ENCODE measurements at regions not wholly inside any gene's neighbourhood (a gene's known extent, or its start where the extent isn't known, plus 50 kb on each side); places are given as distances from the start of the nearest gene placed in this dataset.

- DNase-seq, result no peak
These were observed 489.7 kb upstream of the CELF2 start for GRCh38 chr10:10527861-10528562.

- DNase-seq, result no peak
These were observed 489.1 kb upstream of the CELF2 start for GRCh38 chr10:10528563-10528910.

- DNase-seq, result no peak
These were observed 487.4 kb upstream of the CELF2 start for GRCh38 chr10:10530313-10530712.

- no peak for DNase-seq
These were observed 485.4 kb upstream of the CELF2 start for GRCh38 chr10:10532236-10532635.

GRCh38 chr10:10532826-10533225 lies 484.8 kb upstream of the CELF2 start:
- DNase-seq, result no peak

GRCh38 chr10:10533437-10533836 lies 484.2 kb upstream of the CELF2 start:
- no peak for DNase-seq

- no peak for DNase-seq
These were observed 479.3 kb upstream of the CELF2 start for GRCh38 chr10:10538326-10538725.

- no peak for DNase-seq
These were observed 477.3 kb upstream of the CELF2 start for GRCh38 chr10:10540398-10540797.

GRCh38 chr10:10542477-10542876 lies 475.2 kb upstream of the CELF2 start:
- no peak for DNase-seq

- DNase-seq, result no peak
These were observed 472.8 kb upstream of the CELF2 start for GRCh38 chr10:10544890-10545289.

GRCh38 chr10:10545771-10546170 lies 471.9 kb upstream of the CELF2 start:
- DNase-seq, result peak in 1 of 51 donors; percentile 31

- peak in 2 of 51 donors; percentile 11 to 29 for DNase-seq
These were observed 465.9 kb upstream of the CELF2 start for GRCh38 chr10:10551596-10552301.

GRCh38 chr10:10552948-10553347 lies 464.7 kb upstream of the CELF2 start:
- no peak for DNase-seq

- DNase-seq, result peak in 2 of 51 donors; percentile 6 to 41
These were observed 453.4 kb upstream of the CELF2 start for GRCh38 chr10:10564081-10564794.

GRCh38 chr10:10576937-10577336 lies 440.7 kb upstream of the CELF2 start:
- no peak for DNase-seq

GRCh38 chr10:10579709-10580108 lies 438.0 kb upstream of the CELF2 start:
- no peak for DNase-seq

- no peak for DNase-seq
These were observed 433.5 kb upstream of the CELF2 start for GRCh38 chr10:10584161-10584560.

GRCh38 chr10:10587744-10588393 lies 429.8 kb upstream of the CELF2 start:
- no peak for DNase-seq

GRCh38 chr10:10589540-10590303 lies 427.9 kb upstream of the CELF2 start:
- no peak for DNase-seq

- peak in 1 of 51 donors; percentile 14 for DNase-seq
These were observed 425.8 kb upstream of the CELF2 start for GRCh38 chr10:10591715-10592341.

GRCh38 chr10:10596256-10596655 lies 421.4 kb upstream of the CELF2 start:
- no peak for DNase-seq
